ENCODE measurements at regions not wholly inside any gene's neighbourhood (a gene's known extent, or its start where the extent isn't known, plus 50 kb on each side); places are given as distances from the start of the nearest gene placed in this dataset.
"Not testable (repeated sequence)": the region's sequence is repeated elsewhere in the genome, so short reads cannot be mapped to it uniquely, and the experiment has no call there.

- ATAC-seq (ENCODE audit: low read depth) (no peak), DNase-seq (no peak)
- Mint-ChIP-seq H3K36me3 (no peaks in the 10 kb centered on the region), H3K4me1 (no peaks in the 10 kb centered on the region), H3K27ac (no peak overlapping the region), H3K9me3 (peaks cover under 1% of the 10 kb centered on the region), H3K27me3 (no peaks in the 10 kb centered on the region), H3K4me3 (no peak overlapping the region)
- POLR2A ChIA-PET, result interaction anchor here (0.6 kb wide), 1 partner anchor 1632 kb away, joined by 3 read pairs; no protein-coding TSS in a partner anchor
These were observed 241.0 kb upstream of the RBBP8 start for GRCh38 chr18:22691946-22692710.

GRCh38 chr18:22694954-22695353 lies 238.2 kb upstream of the RBBP8 start:
- Mint-ChIP-seq H3K4me3 (no peak overlapping the region), H3K27ac (no peak overlapping the region), H3K36me3 (no peaks in the 10 kb centered on the region), H3K27me3 (no peaks in the 10 kb centered on the region), H3K9me3 (no peaks in the 10 kb centered on the region), H3K4me1 (no peaks in the 10 kb centered on the region)
- DNase-seq (no peak), ATAC-seq (ENCODE audit: low read depth) (no peak)
- POLR2A ChIA-PET, result no interaction called here

- H3K36me3 Mint-ChIP-seq, result no peaks in the 10 kb centered on the region
- H3K9me3 Mint-ChIP-seq, result no peaks in the 10 kb centered on the region
- H3K27ac Mint-ChIP-seq, result no peak overlapping the region
- ATAC-seq (ENCODE audit: low read depth) (no peak), DNase-seq (no peak)
- no peak overlapping the region for H3K4me3 Mint-ChIP-seq
- H3K4me1 Mint-ChIP-seq, result no peaks in the 10 kb centered on the region
- POLR2A ChIA-PET, result no interaction called here
- no peaks in the 10 kb centered on the region for H3K27me3 Mint-ChIP-seq
These were observed 237.5 kb upstream of the RBBP8 start for GRCh38 chr18:22695674-22696073.

- Mint-ChIP-seq H3K36me3 (no peaks in the 10 kb centered on the region), H3K4me3 (no peak overlapping the region), H3K27ac (no peak overlapping the region), H3K4me1 (no peaks in the 10 kb centered on the region), H3K27me3 (no peaks in the 10 kb centered on the region), H3K9me3 (no peaks in the 10 kb centered on the region)
- DNase-seq (no peak), ATAC-seq (ENCODE audit: low read depth) (no peak)
- POLR2A ChIA-PET, result no interaction called here
These were observed 235.6 kb upstream of the RBBP8 start for GRCh38 chr18:22697561-22697960.

- no peaks in the 10 kb centered on the region for H3K4me1 Mint-ChIP-seq
- no peak overlapping the region for H3K4me3 Mint-ChIP-seq
- H3K9me3 Mint-ChIP-seq, result no peaks in the 10 kb centered on the region
- H3K27ac Mint-ChIP-seq, result no peak overlapping the region
- no peak for ATAC-seq (ENCODE audit: low read depth)
- no peaks in the 10 kb centered on the region for H3K27me3 Mint-ChIP-seq
- H3K36me3 Mint-ChIP-seq, result no peaks in the 10 kb centered on the region
- DNase-seq, result no peak
- POLR2A ChIA-PET, result no interaction called here
These were observed 234.4 kb upstream of the RBBP8 start for GRCh38 chr18:22698711-22699110.

- DNase-seq, result no peak
These were observed 233.5 kb upstream of the RBBP8 start for GRCh38 chr18:22699629-22700028.

GRCh38 chr18:22700920-22701319 lies 232.2 kb upstream of the RBBP8 start:
- POLR2A ChIA-PET, result no interaction called here
- Mint-ChIP-seq H3K27me3 (no peaks in the 10 kb centered on the region), H3K4me3 (no peak overlapping the region), H3K27ac (no peak overlapping the region), H3K9me3 (no peaks in the 10 kb centered on the region), H3K36me3 (no peaks in the 10 kb centered on the region), H3K4me1 (no peaks in the 10 kb centered on the region)
- ATAC-seq (ENCODE audit: low read depth) (no peak), DNase-seq (no peak)

More at GRCh38 chr18:22699629-22700028, 233.5 kb upstream of the RBBP8 start:
- no peaks in the 10 kb centered on the region for H3K36me3 Mint-ChIP-seq
- no peak overlapping the region for H3K4me3 Mint-ChIP-seq
- H3K27me3 Mint-ChIP-seq, result no peaks in the 10 kb centered on the region
- POLR2A ChIA-PET, result no interaction called here
- H3K9me3 Mint-ChIP-seq, result no peaks in the 10 kb centered on the region
- no peaks in the 10 kb centered on the region for H3K4me1 Mint-ChIP-seq
- no peak overlapping the region for H3K27ac Mint-ChIP-seq
- ATAC-seq (ENCODE audit: low read depth), result no peak

GRCh38 chr18:22701326-22701725 lies 231.8 kb upstream of the RBBP8 start:
- Mint-ChIP-seq H3K36me3 (no peaks in the 10 kb centered on the region), H3K4me1 (no peaks in the 10 kb centered on the region), H3K9me3 (no peaks in the 10 kb centered on the region), H3K27me3 (no peaks in the 10 kb centered on the region), H3K27ac (no peak overlapping the region), H3K4me3 (no peak overlapping the region)
- DNase-seq, result no peak
- POLR2A ChIA-PET, result no interaction called here
- ATAC-seq (ENCODE audit: low read depth), result no peak

GRCh38 chr18:22701795-22702194 lies 231.3 kb upstream of the RBBP8 start:
- DNase-seq, result no peak
- H3K36me3 Mint-ChIP-seq, result no peaks in the 10 kb centered on the region
- H3K4me3 Mint-ChIP-seq, result no peak overlapping the region
- ATAC-seq (ENCODE audit: low read depth), result no peak
- no peaks in the 10 kb centered on the region for H3K27me3 Mint-ChIP-seq
- H3K9me3 Mint-ChIP-seq, result no peaks in the 10 kb centered on the region
- H3K4me1 Mint-ChIP-seq, result no peaks in the 10 kb centered on the region
- H3K27ac Mint-ChIP-seq, result no peak overlapping the region
- POLR2A ChIA-PET, result no interaction called here

- no peak for ATAC-seq (ENCODE audit: low read depth)
- Mint-ChIP-seq H3K27ac (no peak overlapping the region), H3K9me3 (no peaks in the 10 kb centered on the region), H3K27me3 (no peaks in the 10 kb centered on the region), H3K4me3 (no peak overlapping the region), H3K36me3 (no peaks in the 10 kb centered on the region), H3K4me1 (no peaks in the 10 kb centered on the region)
- no peak for DNase-seq
- POLR2A ChIA-PET, result no interaction called here
These were observed 230.3 kb upstream of the RBBP8 start for GRCh38 chr18:22702806-22703205.

- no peak for ATAC-seq (ENCODE audit: low read depth)
- Mint-ChIP-seq H3K27me3 (no peaks in the 10 kb centered on the region), H3K27ac (no peak overlapping the region), H3K4me3 (no peak overlapping the region), H3K9me3 (no peaks in the 10 kb centered on the region), H3K36me3 (no peaks in the 10 kb centered on the region), H3K4me1 (no peaks in the 10 kb centered on the region)
- DNase-seq, result no peak
- POLR2A ChIA-PET, result no interaction called here
These were observed 229.1 kb upstream of the RBBP8 start for GRCh38 chr18:22703883-22704585.

- DNase-seq, result no peak
- H3K27me3 Mint-ChIP-seq, result no peaks in the 10 kb centered on the region
- no peak overlapping the region for H3K4me3 Mint-ChIP-seq
- H3K36me3 Mint-ChIP-seq, result no peaks in the 10 kb centered on the region
- POLR2A ChIA-PET, result no interaction called here
- H3K9me3 Mint-ChIP-seq, result no peaks in the 10 kb centered on the region
- no peak for ATAC-seq (ENCODE audit: low read depth)
- H3K4me1 Mint-ChIP-seq, result peaks cover 3% of the 10 kb centered on the region
- no peak overlapping the region for H3K27ac Mint-ChIP-seq
These were observed 228.6 kb upstream of the RBBP8 start for GRCh38 chr18:22704586-22704918.

GRCh38 chr18:22705328-22705727 lies 227.8 kb upstream of the RBBP8 start:
- no peaks in the 10 kb centered on the region for H3K36me3 Mint-ChIP-seq
- H3K9me3 Mint-ChIP-seq, result no peaks in the 10 kb centered on the region
- peaks cover 3% of the 10 kb centered on the region for H3K4me1 Mint-ChIP-seq
- ATAC-seq (ENCODE audit: low read depth) (no peak), DNase-seq (no peak)
- H3K27me3 Mint-ChIP-seq, result no peaks in the 10 kb centered on the region
- no peak overlapping the region for H3K27ac Mint-ChIP-seq
- POLR2A ChIA-PET, result no interaction called here
- no peak overlapping the region for H3K4me3 Mint-ChIP-seq

GRCh38 chr18:22706025-22706424 lies 227.1 kb upstream of the RBBP8 start:
- H3K4me1 Mint-ChIP-seq; H3K9me3 Mint-ChIP-seq; H3K27me3 Mint-ChIP-seq; H3K4me3 Mint-ChIP-seq; H3K27ac Mint-ChIP-seq; ATAC-seq (ENCODE audit: low read depth); POLR2A ChIA-PET; H3K36me3 Mint-ChIP-seq; DNase-seq: not testable (repeated sequence)
